GM08714 (cell line): ENCODE measurements at regions not wholly inside any gene's neighbourhood (a gene's known extent, or its start where the extent isn't known, plus 50 kb on each side); places are given as distances from the start of the nearest gene placed in this dataset.

Experiments used
- H3K4me3 ChIP-seq: fragments of 200-500 bp; sonication (Bioruptor generic); 2 replicates; pipeline ENCODE4 v1.5.1; 2014; ENCODE audit warnings: mild to moderate bottlenecking, low read length, inconsistent platforms
- ZNF274 ChIP-seq: IDR thresholded peaks from 2 replicates; pipeline ENCODE4 v1.6.1; 2012; ENCODE audit warnings: mild to moderate bottlenecking, low read depth, low read length

DNA sequence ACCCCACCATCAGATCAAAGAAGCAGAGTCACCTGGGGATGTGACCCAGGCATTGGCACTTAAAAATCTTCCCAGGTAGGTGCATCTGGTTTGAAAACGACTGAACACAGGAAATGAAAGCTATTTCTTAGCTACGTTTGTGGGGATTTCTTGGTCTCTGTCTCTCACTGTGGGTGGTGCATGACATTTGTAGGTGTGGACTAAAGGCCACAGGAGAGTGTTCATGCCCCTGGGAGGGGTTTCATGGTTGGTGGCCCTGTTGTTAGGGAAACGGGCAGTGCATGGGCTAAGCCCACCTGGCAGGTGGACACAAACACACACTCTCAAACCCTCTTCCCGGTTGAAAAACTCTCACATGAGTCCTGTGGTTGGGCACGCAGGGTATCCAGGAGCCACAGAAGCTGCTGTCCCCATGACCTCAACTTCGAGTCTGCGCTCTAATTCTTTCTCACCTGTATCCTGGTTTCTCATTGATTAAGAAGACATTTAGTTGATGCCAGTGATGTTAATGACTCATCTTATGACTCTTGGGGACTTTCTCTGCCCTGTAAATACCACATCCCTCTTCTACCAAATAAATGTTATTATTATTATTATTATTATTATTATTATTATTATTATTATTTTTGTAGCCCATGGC lies 119.4 kb downstream of the MRPS6 start:
- TF ChIP-seq ZNF274: no peak
- H3K4me3 ChIP-seq: no peak overlapping the region

DNA sequence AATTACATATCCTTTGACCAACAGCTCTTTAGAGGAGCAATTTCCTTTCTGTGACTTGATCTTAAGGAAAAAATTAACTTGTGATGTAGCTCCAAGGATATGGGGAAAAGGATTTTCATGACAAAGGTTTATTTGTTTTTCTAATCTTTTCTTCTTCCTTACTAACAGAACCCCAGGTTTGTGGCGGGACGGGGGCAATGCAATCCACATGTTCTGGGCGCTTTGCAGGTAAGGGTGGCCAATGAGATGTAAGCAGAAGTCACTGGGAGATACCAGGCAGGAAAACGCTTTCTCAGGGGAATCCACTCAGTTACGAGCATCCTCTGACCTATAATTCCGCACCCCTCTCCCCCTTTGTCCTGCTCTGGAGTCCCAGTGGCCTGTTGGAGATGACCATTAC lies 122.0 kb downstream of the MRPS6 start:
- no peak for TF ChIP-seq ZNF274
- no peak overlapping the region for H3K4me3 ChIP-seq

DNA sequence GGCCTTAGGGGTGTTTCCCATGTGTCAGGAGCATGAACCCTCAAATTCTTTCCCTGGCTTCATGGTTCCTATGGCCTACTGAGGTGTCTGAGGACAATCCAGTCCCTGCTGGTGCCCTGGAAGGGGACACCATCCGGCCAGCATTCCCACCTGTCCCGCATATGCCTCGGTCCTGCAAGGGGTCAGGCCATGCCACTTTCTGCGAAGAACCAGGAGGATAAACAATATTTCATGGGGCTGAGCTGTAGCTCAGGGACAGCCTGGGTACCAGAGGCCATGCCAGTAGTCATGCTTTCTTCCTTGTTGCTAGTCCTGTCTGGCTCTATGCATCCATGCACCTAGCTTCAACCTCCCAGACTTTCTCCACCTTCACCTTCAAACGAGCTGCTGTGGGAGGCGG lies 123.6 kb downstream of the MRPS6 start:
- no peak overlapping the region for H3K4me3 ChIP-seq
- no peak for TF ChIP-seq ZNF274

DNA sequence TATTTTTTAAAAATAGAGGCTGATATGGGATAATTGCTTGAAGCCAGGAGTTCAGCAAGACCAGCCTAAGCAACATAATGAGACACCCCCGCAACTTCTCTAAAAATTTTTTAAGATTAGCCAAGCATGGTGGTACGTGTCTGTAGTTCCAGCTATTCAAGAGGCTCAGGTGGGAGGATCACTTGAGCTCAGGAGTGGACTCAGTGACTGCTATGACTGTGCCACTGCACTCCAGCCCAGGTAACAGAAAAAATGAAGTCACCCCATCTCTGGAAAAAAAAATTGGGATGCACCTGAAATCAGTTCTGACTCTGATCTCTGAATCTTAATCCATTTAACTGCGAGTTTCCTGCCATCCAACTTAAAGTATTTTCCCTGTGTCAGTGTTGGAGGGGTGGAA lies 124.2 kb downstream of the MRPS6 start:
- no peak for TF ChIP-seq ZNF274
- no peak overlapping the region for H3K4me3 ChIP-seq

DNA sequence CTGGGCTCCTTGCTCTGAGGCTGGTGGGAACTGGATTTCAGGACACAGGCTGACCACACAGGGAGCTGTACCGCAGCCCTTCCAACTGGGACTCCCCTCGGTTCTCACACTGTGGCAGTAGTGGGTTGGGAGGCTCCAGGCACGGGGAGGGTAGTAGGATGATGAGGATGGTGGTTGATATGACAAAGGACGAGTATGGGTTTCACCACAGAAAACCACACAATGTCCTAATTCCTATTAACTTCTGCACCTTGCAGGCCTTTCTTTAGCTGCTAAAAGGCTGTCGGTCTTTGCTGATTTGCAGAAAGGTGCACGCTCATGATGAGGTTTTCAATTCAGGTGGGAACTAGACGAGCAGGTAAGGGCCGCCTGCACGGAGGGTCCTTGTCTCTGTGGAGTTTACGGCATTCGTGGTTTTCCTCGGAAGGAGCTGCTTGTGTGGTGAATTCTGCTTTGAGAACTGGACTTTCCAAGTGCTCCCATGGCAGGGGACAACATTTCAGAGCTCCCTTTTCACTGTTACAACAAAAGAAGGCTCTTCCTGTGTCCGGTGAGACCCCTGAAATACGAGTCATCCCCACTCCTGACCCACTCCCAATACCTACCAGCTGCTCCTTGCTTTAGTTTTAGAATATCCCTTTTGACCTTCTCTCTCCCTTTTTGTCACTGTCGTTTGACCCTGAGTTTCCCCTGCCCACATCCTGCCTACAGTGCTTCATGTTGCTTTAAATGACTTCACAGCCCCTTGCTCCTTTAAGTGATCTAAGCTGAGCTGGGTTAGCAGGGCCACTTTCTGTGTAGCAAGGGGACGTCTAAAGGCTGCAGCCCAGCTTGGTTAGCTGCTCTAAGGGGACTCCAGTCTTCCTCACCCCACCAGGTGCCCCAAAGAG lies 125.1 kb downstream of the MRPS6 start:
- TF ChIP-seq ZNF274: no peak
- H3K4me3 ChIP-seq: no peak overlapping the region

DNA sequence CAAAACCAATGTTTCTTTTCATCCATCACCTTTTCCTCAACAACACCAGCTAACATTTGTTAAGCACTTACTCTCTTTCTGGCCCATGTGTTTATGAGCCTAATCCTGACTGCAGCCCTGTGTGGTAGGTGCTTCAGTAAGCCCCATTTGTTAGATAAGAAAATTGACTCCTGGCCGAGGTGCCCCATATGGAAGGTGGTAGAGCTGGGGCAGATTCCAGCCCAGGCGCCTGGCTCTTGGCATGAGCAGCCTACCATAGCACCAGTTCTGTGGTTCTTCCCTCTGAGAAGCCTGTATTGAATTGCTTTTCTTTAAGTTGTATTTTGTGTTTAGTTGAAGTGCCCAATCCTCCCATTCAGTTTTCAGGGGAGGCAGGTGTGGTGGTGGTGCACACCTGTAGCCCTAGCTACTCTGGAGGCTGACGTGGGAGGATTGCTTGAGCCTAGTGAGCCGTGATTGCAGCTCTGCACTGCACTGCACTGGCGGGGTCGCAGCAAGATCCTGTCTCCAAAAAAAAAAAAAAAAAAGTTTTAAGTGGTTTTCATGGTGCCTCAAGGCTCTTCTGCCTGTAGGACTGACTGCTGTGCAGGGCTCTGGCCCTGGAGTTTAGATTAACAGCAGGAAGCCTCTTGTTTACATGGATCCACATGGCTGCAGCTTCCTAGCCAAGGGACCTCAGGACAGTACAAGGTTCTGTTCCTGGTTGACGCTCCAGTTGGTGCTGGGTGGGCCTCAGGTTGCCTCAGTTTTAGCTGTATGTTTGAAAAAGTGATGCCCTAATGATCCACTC lies 125.9 kb downstream of the MRPS6 start:
- no peak for TF ChIP-seq ZNF274
- H3K4me3 ChIP-seq: no peak overlapping the region

DNA sequence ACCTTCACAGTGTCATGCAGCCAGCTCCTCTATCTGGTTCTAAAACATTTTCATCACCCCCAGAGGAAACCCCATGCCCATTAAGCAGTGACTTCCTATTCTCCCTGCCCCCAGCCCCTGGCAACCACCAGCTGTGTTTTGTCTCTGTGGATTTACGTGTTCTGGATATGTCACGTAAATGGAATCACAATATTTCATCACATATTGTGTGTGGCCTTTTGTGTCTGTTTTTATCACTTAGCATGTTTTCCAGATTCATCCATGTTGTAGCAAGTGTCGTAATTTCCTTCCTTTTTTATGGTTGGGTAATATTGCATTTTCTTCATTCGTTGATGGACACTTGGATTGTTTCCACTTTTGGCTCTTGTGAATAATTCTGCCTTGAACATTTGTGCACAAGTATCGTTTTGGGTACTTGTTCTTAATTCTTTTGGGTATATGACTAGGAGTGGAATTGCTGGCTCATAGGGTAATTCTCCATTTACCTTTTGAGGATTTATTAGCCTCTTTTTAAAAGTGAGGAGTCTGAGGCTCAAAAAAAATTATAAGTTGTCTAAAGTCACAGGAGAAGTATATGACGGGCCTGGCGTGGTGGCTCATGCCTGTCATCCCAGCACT lies 127.0 kb downstream of the MRPS6 start:
- no peak for TF ChIP-seq ZNF274
- H3K4me3 ChIP-seq: no peak overlapping the region

DNA sequence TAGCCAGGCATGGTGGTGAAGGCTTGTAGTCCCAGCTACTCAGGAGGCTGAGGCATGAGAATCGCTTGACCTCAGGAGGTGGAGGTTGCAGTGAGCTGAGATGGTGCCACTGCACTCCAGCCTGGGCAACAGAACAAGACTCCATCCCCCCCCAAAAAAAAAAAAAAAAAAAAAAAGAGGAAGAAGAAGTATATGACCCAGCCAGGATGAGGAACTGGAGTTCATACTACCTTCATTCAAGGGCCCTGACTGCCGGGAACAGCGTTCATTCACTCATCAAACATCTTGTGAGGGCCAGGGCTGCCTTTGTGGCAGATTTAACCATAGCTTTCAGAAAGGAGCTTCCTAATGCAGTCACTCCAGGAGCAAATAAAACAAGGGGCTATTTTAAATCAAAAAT lies 127.6 kb downstream of the MRPS6 start:
- no peak overlapping the region for H3K4me3 ChIP-seq
- no peak for TF ChIP-seq ZNF274

DNA sequence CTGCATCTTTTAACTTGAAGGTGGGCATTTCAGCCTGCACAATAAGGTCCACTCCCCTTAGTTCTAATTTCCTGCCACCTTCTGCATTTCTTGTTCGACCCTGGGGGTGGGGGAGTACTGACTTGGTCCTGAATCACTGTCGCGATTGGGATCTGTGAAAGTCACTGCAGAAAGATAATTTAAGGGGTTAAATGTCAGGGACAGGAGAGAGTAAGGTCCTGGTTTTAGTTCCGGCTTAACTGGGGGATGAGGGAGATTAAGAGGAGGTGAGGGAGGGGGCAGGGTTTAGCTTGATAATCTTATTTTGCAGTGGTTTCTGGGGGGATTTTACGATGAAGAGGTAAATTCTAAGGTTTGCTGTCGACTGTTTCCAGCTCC lies 128.1 kb downstream of the MRPS6 start:
- no peak for TF ChIP-seq ZNF274
- peak overlapping the region; percentile 49; the same call in 1 of the 2 replicates for H3K4me3 ChIP-seq

DNA sequence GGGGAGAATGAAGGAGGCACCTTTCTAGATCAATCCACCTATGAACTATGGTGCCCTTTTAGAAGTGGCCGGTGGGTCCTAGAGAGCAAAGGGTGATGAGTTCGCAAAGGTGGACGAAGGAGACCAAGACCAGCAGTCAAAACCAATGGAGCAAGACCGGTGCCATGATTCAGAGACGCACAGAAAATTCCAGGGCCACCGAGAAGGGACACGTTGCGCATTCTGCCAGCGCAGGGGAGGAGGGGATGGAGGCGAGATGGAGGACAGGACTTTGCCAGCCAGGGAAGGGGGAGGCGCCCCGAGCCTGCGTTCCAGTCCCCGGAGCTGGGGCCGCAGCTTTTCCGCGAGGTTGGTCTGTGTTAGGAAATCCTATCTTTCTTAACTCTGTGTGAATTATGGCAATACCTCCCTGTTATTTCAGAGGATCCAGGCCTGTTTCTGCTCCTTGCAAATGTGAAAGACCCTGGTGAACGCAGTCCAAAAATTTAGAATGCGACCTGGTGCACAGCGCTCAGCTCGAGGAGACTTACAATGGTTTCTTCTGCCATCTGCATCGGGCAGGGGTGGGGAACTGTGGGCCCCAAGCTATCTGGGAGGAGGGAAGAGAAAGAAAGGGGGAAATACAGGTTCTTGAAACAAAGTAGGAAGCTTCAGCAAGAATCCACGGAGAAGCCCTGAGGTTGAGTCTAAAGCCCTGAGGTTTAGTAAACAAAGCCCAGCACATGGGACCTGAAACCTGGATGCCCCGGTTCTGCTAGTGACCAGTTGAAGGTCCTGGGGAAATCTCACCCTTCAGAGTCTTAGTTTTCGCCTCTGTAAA lies 129.4 kb downstream of the MRPS6 start:
- peak overlapping the region; percentile 49; the same call in 1 of the 2 replicates for H3K4me3 ChIP-seq
- no peak for TF ChIP-seq ZNF274

DNA sequence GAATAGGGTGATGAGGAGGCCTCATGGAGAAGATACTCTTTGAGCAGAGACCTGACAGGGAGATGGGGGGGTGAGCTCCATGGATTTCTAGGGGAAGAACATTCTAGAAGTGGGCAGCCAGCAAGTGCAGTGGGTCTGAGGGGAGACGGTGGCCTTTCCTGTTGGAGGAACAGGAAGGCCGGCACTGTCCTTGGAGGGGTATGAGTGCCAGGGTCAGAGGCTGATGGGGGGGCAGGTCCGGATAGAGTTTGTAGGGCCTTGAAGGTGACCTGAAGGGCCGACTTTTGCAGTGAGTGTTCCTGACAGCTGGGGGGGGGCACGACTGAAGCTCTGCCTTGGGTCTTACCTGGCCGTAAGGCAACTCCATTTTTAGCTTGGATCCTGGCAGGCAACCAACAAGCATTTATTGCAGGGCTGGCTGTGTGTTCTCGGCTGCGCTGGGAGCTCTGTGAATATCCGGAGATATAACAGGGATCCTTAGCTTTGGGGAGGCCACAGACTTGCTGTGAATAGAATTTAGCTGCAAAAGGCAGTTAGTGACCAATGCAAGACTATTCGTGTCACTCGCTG lies 130.6 kb downstream of the MRPS6 start:
- no peak overlapping the region for H3K4me3 ChIP-seq
- no peak for TF ChIP-seq ZNF274

DNA sequence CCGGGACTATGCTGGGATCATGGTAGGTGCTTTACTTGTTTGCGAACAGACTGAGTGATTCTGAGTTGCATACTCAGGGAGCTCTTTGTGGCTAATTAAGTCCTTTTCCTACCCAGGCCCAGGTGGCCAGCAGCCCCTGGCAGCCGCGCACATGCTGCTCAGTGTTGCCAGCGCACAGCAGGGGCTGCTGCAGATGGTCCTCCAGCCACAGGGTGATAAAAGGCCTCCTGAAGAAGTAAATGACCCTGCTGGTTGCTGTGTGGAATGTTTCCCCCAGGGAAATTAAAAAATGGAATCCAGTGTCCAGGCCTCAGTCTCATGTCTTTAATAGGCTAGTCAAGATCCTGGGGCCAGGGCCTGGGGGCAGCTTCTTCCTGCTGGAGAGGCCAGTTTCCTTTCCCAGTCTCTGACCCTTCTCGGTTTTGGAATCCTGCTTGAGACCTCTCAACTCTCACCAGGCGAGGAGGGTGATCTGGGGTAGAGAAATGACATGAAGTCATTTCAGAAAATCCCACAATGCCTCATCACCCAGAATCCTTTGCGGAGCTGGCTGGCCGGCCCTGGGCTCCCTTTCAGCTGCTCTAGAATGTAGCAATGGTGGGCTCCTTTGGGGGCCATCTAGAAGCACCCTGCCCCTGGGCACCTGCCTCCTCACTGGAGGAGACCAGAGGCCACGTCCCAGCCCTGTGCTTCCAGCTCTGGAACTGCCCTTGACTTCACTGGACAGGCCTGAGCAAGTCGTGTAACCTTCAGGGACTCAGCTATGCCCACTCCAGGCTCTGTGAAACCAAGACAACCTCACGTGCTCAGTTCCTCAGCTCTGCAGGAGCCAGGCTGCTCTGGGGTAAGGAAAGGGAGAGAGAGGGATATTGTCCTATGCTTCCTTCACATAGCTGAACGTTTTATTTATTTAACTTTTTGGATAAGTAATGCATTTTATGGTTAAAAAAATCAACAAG lies 131.4 kb downstream of the MRPS6 start:
- no peak overlapping the region for H3K4me3 ChIP-seq
- no peak for TF ChIP-seq ZNF274
